NCI-H1105 treated with DMSO at 0.1 percent for 48 hours (cell line): ENCODE measurements at regions not wholly inside any gene's neighbourhood (a gene's known extent, or its start where the extent isn't known, plus 50 kb on each side); places are given as distances from the start of the nearest gene placed in this dataset.

Experiments used
- DNase-seq: peaks from one replicate; lab custom pipeline; 2025; lab: John Stamatoyannopoulos, UW

DNA sequence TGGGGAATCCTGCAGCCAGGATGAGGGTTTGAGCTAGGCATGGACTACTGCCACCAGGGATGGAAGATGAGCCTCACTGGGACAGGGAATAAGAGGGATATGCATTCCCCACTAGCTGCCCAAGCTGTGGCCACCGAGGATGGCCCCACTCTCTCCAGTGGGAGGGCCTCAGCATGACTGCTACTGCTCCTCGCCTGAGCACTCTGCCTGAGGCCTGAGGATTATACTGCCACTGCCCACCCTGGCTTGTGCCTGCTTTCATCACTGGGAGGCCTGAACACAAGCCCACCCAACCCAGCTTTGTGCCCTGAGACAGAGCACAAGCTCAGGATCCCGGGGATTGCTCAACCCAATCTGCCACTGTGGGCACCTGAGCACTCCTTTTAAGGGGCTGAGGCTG lies 425.6 kb downstream of the RASEF start:
- no peak for DNase-seq

DNA sequence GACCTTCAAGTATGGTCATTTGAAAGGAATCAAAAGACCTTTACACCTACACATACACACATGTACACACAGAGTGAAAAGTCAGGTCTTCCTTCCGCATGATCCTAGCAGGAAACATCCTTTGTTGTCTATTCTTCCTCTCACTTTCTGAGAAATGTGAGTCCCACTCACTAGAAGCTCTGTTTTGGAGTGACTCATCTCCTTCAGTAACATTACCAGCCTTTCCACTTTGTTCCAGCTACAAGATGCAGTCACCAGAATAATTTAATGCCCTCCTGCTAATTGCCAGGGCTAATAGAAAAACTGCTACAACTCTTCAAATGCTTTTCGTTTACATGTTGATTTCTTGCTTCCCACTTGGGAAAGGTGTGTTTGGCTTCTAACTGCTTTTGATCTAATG lies 417.3 kb downstream of the RASEF start:
- DNase-seq: no peak

DNA sequence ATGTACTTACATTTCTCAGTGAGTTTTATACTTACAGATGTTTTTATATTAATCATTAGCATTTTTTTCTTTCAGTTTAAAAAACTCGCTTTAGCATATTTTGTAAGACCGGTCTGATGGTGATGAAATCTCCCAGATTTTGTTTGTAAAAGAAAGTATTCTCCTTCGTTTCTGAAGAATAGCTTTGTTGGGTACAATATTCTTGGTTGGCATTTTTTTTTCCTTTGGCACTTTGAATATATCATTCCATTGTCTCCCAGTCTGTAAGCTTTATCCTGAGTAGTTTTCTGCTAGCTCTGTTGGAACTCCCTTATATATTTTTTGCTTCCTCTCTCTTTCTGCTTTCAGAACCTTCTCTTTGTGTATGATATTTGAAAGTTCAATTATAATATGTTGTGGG lies 412.6 kb downstream of the RASEF start:
- no peak for DNase-seq

DNA sequence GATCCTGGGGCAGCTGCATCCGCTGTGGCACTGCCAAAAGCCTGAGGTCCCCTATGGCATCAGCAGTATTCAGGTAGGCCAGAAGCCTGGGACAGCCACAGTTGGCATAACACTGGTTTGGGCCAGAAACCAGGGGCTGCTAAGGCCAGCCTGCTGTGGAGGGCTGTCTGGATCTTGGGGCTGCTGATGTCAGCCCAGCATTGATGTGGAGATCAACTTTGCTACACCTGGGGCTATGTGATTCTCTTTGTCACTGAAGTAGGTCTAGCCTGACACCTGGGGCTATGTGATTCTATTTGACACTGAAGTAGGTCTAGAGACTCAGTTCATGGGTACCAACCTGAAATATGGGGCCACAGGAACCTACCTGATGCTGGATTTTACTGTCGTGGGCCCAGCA lies 411.5 kb downstream of the RASEF start:
- no peak for DNase-seq

DNA sequence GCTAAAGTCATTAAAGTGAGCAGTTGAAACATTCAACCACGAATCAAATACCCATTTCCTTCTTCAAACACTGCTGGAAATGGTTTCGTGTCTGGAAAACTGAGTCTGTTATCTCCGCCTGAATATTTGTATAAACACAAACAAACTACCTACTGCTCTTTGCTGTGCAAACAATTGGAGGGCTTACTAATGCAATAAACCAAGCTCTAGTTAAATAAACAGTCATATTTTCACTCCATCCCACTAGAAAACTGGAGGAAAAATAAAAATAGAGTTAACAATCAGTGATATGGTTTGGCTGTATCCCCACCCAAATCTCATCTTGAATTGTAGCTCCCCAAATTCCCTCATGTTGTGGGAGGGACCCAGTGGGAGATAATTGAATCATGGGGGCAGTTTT lies 397.6 kb downstream of the RASEF start:
- no peak for DNase-seq

DNA sequence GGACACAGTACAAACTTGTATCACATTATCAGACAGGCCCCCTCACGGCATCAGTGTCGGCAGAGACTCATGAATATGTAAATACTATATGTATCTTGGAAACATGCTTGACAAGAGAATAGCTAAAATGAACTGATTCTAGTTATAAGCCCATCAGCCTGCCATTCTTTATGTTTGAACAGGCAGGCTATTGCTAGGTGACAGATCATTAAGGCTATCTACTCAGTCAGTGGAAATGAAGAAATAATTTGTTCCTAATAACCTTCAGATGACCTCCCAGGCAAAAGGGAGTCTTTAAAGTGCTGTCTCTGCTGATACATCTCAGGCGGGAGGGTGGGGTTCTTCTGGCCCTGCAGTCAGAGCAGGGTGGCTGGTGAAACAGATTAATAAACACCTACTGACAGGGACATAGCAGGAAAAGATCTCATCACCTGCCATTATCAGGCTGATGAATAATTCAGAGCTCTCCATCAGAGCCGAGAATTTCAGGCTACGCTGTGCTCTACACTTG lies 394.2 kb downstream of the RASEF start:
- no peak for DNase-seq

DNA sequence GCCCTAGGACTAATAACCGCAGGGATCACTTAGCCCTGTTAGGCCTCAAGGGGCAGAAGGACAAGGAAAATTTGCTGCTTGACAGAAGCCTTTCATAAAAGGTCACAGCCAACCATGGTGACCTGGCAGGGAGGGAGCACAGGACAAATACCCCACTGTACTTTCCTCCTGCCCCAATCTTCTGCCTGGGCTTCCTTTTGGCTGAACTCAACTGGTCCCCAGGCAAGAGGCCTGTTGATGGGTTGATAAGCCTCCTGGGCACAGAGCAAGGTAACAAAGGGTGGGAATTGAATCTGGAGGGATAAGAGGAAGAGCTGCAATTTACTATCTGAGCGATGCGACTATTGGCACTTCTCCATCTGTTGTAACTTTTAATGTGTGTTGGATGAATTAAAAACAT lies 392.9 kb downstream of the RASEF start:
- no peak for DNase-seq

DNA sequence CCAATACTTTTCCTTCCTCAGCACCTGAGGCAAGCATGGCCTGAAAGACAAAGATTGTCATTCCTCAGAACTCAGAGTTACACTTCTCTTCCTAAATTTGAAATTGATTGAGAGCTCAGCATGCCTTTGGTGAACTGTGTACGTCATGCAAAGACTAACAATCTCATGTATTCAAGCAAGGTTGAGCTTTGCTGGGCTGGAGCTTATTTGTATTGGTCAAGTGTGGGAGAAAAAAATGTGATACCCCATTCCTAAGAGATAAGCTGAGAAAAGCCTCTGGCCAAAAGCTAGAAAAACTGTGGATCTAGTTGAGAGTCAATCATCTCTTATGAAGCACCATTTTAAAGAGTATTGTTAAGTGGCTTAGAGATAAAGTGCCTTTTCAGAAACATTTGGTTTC lies 392.2 kb downstream of the RASEF start:
- DNase-seq: no peak

DNA sequence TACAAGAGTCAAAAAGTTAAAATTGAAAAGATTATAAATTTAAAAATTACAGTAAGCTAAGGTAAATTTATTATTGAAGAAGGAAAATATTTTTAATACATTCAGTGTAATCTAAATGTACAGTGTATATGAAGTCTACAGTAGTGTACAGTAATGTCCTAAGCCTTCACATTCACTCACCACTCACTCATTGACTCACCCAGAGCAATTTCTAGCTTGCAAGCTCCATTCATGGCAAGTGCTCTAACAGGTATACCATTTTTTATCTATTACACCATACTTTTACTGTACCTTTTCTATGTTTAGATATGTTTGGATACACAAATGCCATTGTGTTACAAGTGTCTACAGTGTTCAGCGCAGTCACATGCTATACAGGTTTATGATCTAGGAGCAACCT lies 389.7 kb downstream of the RASEF start:
- no peak for DNase-seq

DNA sequence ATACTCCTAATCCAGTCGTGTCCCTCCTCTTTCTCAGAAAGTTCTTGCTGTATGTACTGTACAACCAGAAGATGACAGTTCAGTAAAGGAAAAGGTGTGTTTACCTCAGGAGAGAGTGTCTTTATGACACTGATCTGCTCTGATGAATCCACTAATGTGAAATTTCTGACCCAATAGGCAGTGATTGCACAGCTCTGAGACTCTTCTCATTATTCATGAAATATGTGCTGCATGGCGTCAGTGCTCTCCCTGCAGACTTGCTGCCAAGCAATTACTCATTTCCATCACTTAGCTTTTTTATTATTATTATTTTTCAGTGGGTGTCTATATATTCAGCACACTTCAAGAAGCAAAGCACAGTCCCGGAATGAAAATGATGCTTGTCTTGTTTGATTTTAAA lies 389.0 kb downstream of the RASEF start:
- DNase-seq: no peak

DNA sequence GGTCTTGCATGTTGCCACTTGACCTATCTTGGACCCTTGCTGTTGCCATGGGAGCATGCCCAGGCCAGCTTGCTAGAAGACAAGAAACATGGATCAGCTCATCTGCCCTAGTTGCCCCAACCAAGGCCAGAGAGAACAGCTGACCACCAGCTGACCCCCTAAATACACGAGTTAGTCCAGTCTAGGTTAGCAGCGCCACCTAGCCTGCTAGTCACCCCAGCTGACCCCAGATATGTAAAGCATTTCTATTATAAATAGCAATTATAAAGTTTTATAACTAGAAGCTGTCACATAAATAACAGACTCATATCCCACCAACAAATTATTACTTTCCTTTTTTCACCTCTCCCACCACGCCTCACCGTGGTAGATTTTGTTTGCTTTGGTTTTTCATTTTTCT lies 387.8 kb downstream of the RASEF start:
- no peak for DNase-seq

DNA sequence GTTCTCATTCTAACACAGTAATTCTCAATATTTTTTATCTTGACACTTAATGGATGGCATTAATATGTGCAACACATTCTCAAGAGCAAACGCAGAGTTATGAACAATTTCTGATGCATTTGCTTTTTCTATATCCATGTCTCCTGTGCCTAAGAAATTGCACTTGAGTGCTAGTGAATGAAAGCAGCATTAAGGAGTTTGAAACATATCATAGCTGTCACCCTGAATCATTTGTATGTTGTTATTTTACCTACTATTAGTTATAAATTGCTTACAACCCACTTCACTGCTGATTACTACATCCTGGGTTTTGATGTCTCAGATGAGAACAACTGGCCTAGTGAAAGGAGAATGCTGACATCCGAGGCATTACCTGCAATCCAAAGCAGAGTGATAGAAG lies 387.3 kb downstream of the RASEF start:
- DNase-seq: no peak

DNA sequence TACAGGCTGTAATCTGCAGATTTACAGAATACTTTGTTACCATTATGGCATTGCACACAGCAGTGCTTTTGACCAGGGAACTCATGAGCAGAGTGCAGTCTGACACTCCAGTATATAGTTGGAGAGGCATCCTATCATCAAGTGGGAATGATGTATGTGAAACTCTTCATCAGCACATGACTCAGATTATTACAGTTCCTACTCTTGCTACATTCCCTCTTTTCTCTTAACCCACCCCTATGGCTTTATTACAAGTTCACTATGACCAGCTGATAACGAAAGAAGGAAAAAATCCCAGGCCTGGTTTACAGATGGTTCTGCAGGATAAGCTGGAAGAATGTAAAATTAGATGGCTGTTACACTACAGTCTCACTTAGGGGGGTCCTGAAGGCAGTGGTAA lies 385.9 kb downstream of the RASEF start:
- no peak for DNase-seq

DNA sequence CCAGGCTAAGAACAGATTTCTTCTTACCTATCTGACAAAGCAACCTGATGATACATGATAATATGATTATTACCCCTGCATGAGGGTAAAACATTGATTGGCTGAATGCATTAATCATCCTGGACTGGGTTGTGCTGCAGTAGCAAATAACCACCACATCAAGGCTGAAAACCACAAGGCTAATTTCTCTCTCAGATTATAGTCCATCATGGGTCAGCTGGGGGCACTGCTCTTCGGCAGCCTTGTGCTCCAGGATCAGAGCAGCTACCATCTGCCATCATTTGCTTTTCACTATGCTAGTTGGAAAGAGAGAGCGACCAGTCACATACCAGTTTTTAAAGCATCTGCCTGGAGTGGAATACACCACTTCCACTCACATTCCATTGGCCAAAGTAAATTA lies 383.5 kb downstream of the RASEF start:
- no peak for DNase-seq

DNA sequence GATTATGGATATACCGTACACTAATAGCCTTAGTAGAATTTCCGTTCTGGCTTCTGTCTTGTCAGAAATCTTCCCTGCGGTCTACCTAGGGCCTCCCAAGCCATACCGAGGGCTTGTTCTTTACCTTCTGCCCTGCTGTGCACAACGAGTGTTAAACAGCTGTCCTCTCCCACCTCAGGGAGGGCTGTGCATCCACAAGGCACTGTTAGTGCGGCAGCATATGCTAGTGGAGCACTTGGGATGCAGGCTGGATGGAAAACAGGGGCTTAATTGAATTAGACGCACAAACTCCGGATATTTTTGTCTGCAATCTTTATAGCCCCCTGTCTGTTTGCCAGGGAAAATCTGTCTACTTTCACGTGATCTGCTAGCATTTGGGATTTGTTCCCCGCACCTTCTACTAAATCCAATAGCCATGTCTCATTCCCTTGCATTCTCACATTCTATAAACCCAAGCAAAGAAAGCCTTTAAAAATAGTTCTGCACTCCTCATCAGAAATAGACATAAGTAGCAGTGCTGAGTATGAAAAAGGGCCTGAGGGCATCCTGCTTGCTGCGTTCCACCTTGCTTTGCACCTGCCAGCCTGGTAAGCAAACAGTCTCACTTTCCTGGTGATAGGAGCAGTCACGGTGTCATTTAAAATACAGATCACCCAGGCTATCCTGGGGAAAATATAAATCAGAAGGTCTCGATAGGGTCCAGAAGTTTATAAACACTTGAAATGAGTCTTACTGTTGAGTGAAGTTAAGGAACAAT lies 382.6 kb downstream of the RASEF start:
- no peak for DNase-seq

DNA sequence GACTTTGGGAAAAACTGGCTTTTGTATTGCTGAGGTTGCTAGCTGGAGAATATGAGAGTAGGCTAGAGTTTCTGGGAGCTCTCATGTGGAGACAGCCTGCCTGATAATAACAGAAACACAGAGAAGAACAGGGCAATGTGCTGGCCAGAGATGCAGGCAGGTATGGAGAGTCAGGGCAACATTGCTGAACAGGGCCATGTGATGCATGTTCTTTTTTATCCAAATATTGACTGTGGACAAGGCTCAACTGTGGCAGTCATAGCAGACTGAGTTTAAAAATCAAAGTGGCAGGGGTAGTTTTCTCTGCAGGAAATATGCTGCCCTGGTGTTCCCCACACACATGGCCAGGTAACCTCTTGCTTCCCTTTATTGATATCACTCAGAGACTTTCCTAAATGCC lies 381.1 kb downstream of the RASEF start:
- DNase-seq: no peak

DNA sequence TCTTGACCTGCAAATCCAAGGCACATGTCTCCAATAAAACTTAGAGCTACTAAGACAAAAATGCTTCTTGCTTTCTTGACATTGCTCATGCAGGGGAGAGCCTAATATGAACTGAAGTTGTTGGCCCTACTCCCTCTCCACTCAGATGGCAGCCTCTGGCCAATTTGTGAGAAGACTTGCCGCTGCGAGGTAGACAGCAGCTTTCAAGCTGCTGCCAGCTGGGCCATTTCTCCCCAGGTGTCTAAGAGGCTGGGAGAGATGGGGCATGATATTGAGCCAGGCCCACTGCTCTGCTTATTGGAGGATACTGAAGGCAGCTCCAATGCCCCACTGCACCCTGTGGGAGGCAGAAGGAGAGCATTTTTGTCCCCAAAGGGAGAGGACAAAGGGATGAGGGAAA lies 380.5 kb downstream of the RASEF start:
- no peak for DNase-seq

DNA sequence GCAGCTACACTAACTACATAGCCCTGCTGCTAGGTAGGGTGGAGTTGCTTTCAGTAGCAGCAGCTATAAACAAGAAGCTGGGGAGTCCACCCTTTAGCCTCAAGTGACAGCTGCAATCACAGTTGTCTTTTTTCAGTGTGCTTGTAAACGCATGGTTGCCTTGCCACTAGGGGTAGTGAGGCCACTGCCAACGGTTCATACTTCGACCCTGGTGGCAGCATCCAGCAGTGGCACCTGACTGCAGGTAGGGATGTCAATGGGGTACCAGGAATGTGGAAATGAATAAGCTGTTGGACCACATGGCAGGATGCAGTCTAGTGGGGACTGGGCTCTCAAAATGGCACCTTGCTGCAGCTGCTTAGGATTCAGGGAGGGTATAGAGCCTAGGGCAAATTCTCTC lies 367.2 kb downstream of the RASEF start:
- no peak for DNase-seq

DNA sequence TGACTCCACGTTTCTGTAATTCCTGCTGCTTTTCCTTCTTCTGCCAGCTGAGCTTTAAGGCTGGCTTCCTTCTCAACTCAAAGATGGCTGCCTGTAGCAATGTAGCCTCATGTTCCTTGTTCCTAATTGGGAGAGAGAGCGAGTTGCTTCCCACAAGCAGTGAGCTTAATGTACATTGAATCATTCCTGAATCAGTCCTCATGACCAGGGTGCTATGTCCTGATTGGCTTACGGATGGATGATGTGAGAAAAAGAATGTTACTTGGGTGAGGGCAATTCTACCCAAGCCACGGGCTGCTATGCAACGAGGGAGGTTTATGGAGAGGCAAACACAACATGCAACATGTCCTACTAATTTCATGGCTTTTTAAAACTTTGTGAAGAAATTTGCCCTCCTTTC lies 356.2 kb downstream of the RASEF start:
- DNase-seq: no peak

DNA sequence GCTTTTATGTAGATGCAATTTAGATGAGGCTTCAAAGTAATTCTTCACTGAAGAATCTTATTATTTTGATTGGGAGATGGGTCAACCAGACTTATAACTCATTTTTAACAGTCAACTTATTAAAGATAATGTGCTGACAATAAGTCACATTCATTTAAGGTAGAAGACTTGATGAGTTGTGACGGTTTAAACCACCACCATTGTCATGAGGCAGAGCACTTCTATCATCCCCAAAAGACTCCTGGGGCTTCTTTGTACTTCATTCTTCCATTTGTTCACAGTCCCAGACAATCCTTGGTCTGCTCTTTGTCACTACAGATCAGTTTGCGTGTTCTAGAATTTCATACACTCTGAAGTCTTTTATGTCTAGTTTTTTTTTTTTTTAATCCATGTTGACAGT lies 346.1 kb downstream of the RASEF start:
- DNase-seq: no peak

DNA sequence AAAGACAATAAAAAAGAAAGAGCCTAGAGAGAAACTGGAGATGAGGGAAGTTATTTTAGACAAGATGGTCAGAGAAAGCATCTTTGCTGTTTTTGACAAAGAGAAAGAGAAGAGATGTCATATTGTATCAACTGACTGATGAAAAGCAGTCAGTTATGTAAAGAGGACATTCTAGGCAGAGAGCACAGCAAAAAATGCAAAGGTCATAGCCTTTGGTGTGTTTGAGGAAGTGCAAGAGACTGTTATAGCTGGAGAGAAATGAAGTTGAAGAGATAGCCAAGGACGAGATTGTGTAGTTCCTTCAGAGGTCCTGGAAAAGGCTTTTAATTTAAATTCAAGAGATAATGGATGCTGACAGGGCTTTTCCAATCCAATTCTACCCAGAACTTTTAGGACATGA lies 342.4 kb downstream of the RASEF start:
- no peak for DNase-seq

DNA sequence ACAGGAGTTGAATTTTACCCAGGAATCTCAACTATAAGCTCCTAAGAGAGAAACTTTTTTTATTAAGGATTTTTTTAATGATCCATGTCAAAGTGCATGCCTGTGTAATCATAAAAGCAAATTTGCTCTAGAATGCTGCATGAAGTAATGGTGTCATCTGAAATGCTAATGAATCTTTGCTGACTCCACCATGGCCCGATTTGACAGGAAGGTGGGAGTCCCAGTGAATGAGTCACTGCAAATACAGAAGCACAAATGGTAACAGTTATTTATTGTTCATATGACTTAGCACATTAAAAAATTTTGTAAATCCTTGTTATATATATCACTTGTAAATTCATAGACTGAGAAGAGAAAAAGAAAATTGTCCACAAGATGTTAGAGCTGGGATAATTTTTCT lies 341.3 kb downstream of the RASEF start:
- no peak for DNase-seq

DNA sequence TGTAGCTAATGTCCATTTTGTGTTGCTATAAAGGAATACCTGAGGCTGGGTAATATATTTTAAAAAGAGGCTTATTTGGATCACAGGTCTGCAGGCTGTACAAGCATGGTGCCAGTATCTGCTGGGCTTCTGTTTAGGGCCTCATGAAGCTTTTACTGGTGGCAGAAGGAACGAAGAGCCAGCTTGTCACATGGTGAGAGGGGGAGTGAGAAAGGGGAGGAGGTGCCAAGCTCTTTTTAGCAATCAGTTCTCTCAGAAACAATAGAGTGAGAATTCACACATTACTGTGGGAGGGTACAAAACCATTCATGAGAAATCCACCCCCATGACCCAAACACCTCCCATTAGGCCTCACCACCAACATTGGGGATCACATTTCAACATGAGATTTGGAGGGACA lies 340.9 kb downstream of the RASEF start:
- DNase-seq: no peak

DNA sequence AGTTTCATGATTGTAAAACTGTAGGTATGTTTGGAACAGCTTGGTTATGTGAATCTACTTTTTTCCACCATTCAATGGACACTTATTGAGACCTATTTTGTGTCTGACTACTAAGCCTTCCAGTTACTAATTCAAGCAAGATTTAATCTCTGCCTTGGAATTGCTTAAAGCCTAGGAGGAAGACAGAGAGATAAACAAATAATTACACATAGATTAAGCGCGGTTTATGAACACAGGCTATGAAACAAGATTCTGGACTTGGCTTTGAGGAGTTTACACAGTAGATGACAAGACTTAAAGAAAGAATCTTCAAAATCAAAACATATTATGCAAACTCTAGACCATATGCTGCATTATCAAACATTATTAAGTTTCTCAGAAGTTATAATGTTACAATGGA lies 340.4 kb downstream of the RASEF start:
- no peak for DNase-seq
